GM19438 (cell line): ENCODE measurements at regions not wholly inside any gene's neighbourhood (a gene's known extent, or its start where the extent isn't known, plus 50 kb on each side); places are given as distances from the start of the nearest gene placed in this dataset.
"Not testable (repeated sequence)": the region's sequence is repeated elsewhere in the genome, so short reads cannot be mapped to it uniquely, and the experiment has no call there.

ENCODE experiments used
- ATAC-seq: cut with Tn5 transposase; IDR thresholded peaks from one replicate; pipeline ENCODE4 v1.9.1; 2021; ENCODE audit warnings: low read depth; ENCODE audit not compliant: unreplicated experiment

GRCh38 chr6:14287707-14288106 is 170.1 kb downstream of the CD83 start:
- ATAC-seq = no peak

GRCh38 chr6:14288910-14289309 is 171.3 kb downstream of the CD83 start:
- no peak for ATAC-seq

- no peak for ATAC-seq
Observed at GRCh38 chr6:14290041-14290771, 172.6 kb downstream of the CD83 start.

- ATAC-seq = no peak
Observed at GRCh38 chr6:14290772-14291330, 173.3 kb downstream of the CD83 start.

- ATAC-seq = no peak
Observed at GRCh38 chr6:14291331-14291730, 173.8 kb downstream of the CD83 start.

- no peak for ATAC-seq
Observed at GRCh38 chr6:14292119-14292518, 174.5 kb downstream of the CD83 start.

GRCh38 chr6:14294270-14294951 is 176.8 kb downstream of the CD83 start:
- ATAC-seq = no peak

GRCh38 chr6:14296698-14297097 is 179.1 kb downstream of the CD83 start:
- ATAC-seq = not testable (repeated sequence)

- not testable (repeated sequence) for ATAC-seq
Observed at GRCh38 chr6:14297118-14297517, 179.5 kb downstream of the CD83 start.

- not testable (repeated sequence) for ATAC-seq
Observed at GRCh38 chr6:14300189-14300588, 182.6 kb downstream of the CD83 start.

- ATAC-seq = not testable (repeated sequence)
Observed at GRCh38 chr6:14300721-14301120, 183.1 kb downstream of the CD83 start.

- not testable (repeated sequence) for ATAC-seq
Observed at GRCh38 chr6:14301477-14301876, 183.9 kb downstream of the CD83 start.

- no peak for ATAC-seq
Observed at GRCh38 chr6:14305131-14305530, 187.6 kb downstream of the CD83 start.

GRCh38 chr6:14305624-14306023 is 188.1 kb downstream of the CD83 start:
- no peak for ATAC-seq

- ATAC-seq = no peak
Observed at GRCh38 chr6:14306151-14306906, 188.8 kb downstream of the CD83 start.

- ATAC-seq = no peak
Observed at GRCh38 chr6:14309516-14309915, 191.9 kb downstream of the CD83 start.

GRCh38 chr6:14309951-14310445 is 192.4 kb downstream of the CD83 start:
- no peak for ATAC-seq

- no peak for ATAC-seq
Observed at GRCh38 chr6:14310960-14311359, 193.4 kb downstream of the CD83 start.

GRCh38 chr6:14312587-14312986 is 195.0 kb downstream of the CD83 start:
- ATAC-seq = no peak

- ATAC-seq = no peak
Observed at GRCh38 chr6:14313248-14313647, 195.7 kb downstream of the CD83 start.

- no peak for ATAC-seq
Observed at GRCh38 chr6:14315353-14315752, 197.8 kb downstream of the CD83 start.
